OCI-LY7 (cell line): ENCODE measurements at regions not wholly inside any gene's neighbourhood (a gene's known extent, or its start where the extent isn't known, plus 50 kb on each side); places are given as distances from the start of the nearest gene placed in this dataset.

Source experiments
- EZH2phosphoT487 ChIP-seq: fragments of 200-600 bp; sonication (generic); IDR thresholded peaks from 2 replicates; pipeline ENCODE4 v1.6.1; 2018; ENCODE audit warnings: low read depth, borderline replicate concordance, mild to moderate bottlenecking, mixed run types, antibody characterized with exemption, low read length, moderate library complexity, mixed read lengths
- TF ChIP-seq, protein P1 (sequence below): fragments of 200-600 bp; sonication (generic); conservative IDR thresholded peaks from 2 replicates; pipeline ENCODE4 v1.5.1; 2014; ENCODE audit warnings: mild to moderate bottlenecking, antibody characterized with exemption, low read length, moderate library complexity, mixed read lengths

DNA sequence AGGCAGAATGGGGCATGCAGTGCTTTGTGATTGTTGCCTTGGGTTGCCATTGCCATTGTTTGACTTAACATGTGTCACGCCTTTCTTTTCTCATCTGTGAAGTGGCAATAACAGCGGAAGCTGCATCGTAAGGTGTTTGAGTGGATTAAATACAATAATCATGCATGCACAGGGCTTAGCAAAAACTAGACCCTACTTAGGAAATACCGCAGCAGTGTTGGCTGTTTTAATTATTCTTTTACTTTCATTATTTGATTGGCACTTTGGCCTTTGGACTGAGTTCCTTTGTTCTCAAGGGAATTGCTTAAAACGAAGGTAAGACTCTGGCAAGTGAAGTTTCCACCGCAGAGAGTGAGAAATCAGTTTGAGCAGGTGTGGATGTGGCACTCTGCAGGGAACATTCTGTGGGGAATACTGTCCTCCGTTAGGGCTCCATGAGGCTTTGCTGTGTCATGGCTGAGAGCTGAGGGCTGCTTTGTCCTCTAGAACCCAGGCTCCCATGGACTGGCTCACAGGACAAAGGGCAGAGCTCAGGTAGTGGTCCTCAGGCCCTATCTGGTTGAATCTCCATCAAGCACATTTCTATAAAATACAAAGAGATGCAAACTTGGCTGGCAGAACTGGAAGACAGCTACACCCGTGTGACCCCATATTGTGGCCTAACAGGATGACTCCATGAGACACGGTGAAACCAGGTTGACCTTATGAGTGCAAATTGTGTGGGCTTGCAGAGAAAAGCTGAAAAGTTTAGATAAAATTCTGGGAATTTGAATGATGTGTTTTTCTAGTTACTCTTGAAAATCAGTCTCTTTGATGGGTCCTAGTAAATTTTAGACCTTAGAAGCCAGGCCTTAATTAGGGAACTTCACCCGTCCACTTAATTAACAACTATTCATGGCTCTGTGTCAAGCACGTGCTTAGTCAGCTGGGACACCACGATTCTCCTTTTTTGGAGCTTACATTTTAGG, 407.2 kb downstream of the KCNRG start:
- TF ChIP-seq, protein P1, sequence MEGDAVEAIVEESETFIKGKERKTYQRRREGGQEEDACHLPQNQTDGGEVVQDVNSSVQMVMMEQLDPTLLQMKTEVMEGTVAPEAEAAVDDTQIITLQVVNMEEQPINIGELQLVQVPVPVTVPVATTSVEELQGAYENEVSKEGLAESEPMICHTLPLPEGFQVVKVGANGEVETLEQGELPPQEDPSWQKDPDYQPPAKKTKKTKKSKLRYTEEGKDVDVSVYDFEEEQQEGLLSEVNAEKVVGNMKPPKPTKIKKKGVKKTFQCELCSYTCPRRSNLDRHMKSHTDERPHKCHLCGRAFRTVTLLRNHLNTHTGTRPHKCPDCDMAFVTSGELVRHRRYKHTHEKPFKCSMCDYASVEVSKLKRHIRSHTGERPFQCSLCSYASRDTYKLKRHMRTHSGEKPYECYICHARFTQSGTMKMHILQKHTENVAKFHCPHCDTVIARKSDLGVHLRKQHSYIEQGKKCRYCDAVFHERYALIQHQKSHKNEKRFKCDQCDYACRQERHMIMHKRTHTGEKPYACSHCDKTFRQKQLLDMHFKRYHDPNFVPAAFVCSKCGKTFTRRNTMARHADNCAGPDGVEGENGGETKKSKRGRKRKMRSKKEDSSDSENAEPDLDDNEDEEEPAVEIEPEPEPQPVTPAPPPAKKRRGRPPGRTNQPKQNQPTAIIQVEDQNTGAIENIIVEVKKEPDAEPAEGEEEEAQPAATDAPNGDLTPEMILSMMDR = no peak
- no peak for TF ChIP-seq EZH2phosphoT487
